Nephron progenitor cell (in vitro differentiated cells): ENCODE measurements at regions not wholly inside any gene's neighbourhood (a gene's known extent, or its start where the extent isn't known, plus 50 kb on each side); places are given as distances from the start of the nearest gene placed in this dataset.

Source experiments
- DNase-seq: peaks from one replicate; pipeline ENCODE4 v3.0.0; 2021
- H3K27ac Mint-ChIP-seq: 2 replicates; pipeline ENCODE4 v1.8.0; 2021; ENCODE audit warnings: mild to moderate bottlenecking, moderate library complexity, mixed read lengths
- H3K27me3 Mint-ChIP-seq: 2 replicates; pipeline ENCODE4 v1.8.0; 2021; ENCODE audit warnings: mild to moderate bottlenecking, low read depth, mixed read lengths; ENCODE audit not compliant: poor library complexity
- H3K36me3 Mint-ChIP-seq: 2 replicates; pipeline ENCODE4 v1.8.0; 2021; ENCODE audit warnings: low read depth, mixed read lengths
- H3K4me1 Mint-ChIP-seq: 2 replicates; pipeline ENCODE4 v1.8.0; 2021; ENCODE audit warnings: mixed read lengths
- H3K4me3 Mint-ChIP-seq: 2 replicates; pipeline ENCODE4 v1.8.0; 2021; ENCODE audit warnings: mild to moderate bottlenecking, moderate library complexity, mixed read lengths
- H3K9me3 Mint-ChIP-seq: 2 replicates; pipeline ENCODE4 v1.8.0; 2021; ENCODE audit warnings: mild to moderate bottlenecking, moderate library complexity, mixed read lengths
- TF ChIP-seq, protein P1 (sequence below): fragments of 200-600 bp; sonication (generic); IDR thresholded peaks from 2 replicates; pipeline ENCODE4 v1.5.0; 2021; ENCODE audit warnings: antibody characterized with exemption

DNA sequence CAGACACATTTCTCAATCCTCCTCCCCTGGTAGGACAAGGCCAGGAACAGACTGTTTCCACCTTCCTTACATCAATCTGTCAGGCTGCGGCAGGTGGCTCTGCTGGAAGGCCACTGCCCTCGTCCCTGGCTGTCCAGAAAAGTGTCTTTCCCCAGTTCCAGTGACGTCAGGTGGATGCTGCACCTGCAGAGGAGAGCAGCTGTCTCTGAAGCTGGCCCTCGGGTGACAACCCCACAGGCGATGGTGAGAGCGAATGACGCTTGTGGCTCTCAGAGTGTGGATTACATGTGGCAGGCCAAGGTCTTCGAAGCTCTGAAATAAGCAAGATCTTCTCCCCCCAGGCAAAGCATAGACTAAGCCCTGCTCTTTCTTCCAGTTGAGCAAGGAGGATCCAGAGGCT is 146.9 kb upstream of the RET start:
- H3K36me3 Mint-ChIP-seq: no peaks in the 10 kb centered on the region
- H3K27me3 Mint-ChIP-seq: peaks cover 74% of the 10 kb centered on the region
- H3K27ac Mint-ChIP-seq: no peak overlapping the region
- H3K9me3 Mint-ChIP-seq: no peaks in the 10 kb centered on the region
- no peak for DNase-seq
- H3K4me3 Mint-ChIP-seq: no peak overlapping the region
- H3K4me1 Mint-ChIP-seq: peaks cover 59% of the 10 kb centered on the region
- TF ChIP-seq, protein P1, sequence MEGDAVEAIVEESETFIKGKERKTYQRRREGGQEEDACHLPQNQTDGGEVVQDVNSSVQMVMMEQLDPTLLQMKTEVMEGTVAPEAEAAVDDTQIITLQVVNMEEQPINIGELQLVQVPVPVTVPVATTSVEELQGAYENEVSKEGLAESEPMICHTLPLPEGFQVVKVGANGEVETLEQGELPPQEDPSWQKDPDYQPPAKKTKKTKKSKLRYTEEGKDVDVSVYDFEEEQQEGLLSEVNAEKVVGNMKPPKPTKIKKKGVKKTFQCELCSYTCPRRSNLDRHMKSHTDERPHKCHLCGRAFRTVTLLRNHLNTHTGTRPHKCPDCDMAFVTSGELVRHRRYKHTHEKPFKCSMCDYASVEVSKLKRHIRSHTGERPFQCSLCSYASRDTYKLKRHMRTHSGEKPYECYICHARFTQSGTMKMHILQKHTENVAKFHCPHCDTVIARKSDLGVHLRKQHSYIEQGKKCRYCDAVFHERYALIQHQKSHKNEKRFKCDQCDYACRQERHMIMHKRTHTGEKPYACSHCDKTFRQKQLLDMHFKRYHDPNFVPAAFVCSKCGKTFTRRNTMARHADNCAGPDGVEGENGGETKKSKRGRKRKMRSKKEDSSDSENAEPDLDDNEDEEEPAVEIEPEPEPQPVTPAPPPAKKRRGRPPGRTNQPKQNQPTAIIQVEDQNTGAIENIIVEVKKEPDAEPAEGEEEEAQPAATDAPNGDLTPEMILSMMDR: no peak

DNA sequence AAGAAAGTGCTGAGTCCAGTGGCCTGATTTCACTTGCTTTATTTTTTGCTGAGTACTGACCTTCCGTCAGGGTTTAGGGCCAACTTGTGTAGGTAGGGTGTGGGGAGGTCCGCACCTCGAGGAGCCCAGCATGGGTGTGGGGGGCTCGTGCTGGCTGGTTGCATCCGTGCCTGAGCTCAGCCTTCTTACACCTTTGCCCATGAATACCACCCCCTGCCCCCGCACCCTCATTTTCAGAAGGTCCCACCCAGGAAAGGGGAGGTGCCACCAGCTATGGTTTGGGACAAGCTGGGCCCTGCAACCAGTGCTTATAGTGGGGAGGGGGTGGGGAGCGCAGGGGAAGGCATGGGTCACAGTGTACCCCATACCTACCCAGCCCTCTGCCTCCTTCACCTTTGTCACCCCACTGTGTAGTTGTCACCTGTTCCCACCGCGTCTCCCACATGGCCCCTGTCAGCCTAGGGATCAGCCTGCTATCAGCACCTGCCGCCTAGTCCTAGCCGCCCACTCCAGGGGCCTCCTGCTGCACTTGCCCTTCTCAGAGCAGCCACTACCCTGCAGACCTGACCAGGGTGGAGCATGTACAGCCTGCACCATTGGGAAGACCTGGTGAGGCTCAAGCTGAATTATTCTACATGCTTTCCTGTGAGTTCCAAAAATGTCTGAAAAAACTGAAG is 146.2 kb upstream of the RET start:
- peaks cover 53% of the 10 kb centered on the region for H3K4me1 Mint-ChIP-seq
- H3K27me3 Mint-ChIP-seq: peaks cover 81% of the 10 kb centered on the region
- no peak overlapping the region for H3K27ac Mint-ChIP-seq
- no peaks in the 10 kb centered on the region for H3K9me3 Mint-ChIP-seq
- TF ChIP-seq, protein P1: no peak
- no peaks in the 10 kb centered on the region for H3K36me3 Mint-ChIP-seq
- no peak overlapping the region for H3K4me3 Mint-ChIP-seq
- DNase-seq: no peak

DNA sequence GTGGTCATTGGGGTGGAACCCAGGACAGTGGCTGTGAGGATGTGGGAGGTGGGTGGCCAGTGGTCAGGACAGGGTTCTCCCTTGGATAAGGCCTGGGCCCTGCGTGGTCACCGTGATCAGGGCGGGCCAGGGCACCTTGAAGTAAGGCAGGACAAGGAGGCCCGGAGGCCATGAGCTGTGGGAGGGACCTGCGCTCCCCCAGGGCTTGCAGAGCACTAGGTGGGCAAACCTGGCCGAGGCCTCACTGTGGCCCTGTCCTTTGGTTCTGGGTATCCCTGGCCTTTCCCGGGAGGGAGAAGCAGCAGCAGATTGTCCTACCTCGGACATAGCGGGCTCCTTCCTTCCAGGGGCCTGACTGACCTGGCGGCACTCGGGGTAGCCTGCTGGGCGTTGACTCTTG is 144.8 kb upstream of the RET start:
- Mint-ChIP-seq H3K9me3 (no peaks in the 10 kb centered on the region), H3K27me3 (peaks cover 93% of the 10 kb centered on the region), H3K27ac (no peak overlapping the region), H3K36me3 (no peaks in the 10 kb centered on the region), H3K4me1 (peaks cover 43% of the 10 kb centered on the region), H3K4me3 (no peak overlapping the region)
- peak; percentile 41 for DNase-seq
- TF ChIP-seq, protein P1: no peak

DNA sequence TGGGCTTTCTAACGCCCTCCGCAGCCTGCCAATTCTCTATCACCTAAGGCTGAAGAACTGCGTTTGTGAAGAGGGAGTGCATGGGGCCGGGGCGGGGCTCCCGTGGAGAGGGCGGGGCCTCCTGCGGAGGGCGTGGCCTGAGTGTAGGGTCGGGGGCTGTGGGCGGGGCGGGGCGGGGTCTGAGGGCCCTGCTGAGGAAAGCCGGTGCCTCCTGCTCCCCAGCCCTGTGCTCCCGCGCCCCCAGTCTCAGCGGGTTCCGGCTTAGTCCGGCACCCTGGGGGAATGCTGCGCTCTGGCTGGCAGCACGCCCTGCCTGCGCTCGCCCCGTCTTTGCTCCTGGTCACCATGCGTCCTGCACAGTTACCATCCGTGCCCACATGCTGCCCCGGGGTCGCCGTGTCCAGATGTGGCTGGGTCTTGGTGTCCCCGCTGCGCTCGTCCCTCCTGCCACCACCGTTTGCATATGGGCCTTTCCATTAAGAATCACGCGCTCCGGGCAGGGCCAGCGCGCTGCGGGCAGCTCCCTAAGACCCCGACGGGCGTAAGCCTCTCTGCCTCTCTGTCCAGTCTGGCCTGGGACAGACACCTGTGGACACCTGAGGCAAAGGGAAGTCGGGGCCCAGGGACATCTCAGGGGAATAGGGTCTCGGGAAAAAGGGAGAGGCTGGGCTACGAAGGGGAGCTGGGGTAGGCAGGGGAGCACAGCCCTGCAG is 144.0 kb upstream of the RET start:
- Mint-ChIP-seq H3K36me3 (no peaks in the 10 kb centered on the region), H3K4me1 (peaks cover 35% of the 10 kb centered on the region), H3K27ac (no peak overlapping the region), H3K9me3 (no peaks in the 10 kb centered on the region), H3K27me3 (peaks cover 92% of the 10 kb centered on the region), H3K4me3 (peak overlapping the region; percentile 70)
- TF ChIP-seq, protein P1: no peak
- DNase-seq: peak; percentile 84

DNA sequence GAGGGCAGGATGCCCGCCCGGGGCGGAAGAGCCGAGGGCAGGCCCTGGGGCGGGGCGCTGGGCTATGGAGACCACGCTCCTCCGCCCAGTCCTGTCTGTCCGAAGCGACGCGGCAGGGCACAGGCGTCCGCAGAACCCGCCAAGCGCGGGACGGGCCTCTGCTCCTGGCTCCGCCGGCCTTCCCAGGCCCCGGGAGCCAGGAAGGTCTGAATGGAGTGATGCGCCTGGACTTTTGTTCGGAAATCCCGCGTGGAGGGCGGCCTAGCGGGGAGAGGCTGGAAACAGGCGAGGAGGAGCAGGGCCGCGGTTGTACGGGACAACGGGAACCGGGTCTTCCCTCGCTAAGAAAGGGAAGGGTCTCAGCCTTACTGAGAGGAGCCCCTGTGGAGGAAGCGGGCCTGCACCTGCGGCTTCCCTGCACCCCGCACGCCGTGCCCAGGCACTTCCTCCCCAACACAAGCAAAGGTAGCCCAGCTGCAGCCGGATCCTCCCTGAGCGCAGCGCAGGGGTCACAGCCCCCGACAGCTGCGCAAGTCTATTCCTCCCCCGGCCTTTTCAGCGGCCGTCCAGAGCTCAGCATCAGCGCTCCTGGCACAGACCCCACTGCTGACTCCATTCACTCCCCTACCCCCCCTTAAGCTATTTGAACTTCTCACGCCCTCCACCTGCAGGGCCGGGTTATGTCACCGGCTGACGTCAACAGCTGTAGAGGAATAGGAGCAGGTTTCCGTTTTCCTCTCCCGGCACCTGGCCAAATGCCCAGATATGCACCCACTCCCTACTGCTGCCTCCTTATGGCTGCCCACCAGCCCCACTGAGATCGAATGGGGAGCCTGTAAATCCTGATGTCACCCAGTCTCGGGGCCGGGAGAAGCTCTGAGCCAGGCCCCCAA is 143.2 kb upstream of the RET start:
- Mint-ChIP-seq H3K4me3 (peak overlapping the region; percentile 70), H3K36me3 (no peaks in the 10 kb centered on the region), H3K9me3 (no peaks in the 10 kb centered on the region), H3K27me3 (peaks cover 90% of the 10 kb centered on the region), H3K27ac (no peak overlapping the region), H3K4me1 (peaks cover 33% of the 10 kb centered on the region)
- TF ChIP-seq, protein P1: no peak
- peak; percentile 43 for DNase-seq
